Nucleus accumbens (tissue), 56 donors: ENCODE measurements at regions not wholly inside any gene's neighbourhood (a gene's known extent, or its start where the extent isn't known, plus 50 kb on each side); places are given as distances from the start of the nearest gene placed in this dataset.

ENCODE experiments used
- DNase-seq, 56 donors: peaks; one replicate each; lab custom pipeline; 2025; lab: John Stamatoyannopoulos, UW

GRCh38 chr10:3306050-3306449 is 133.5 kb upstream of the PITRM1 start:
- no peak for DNase-seq

- no peak for DNase-seq
These were observed 123.1 kb upstream of the PITRM1 start for GRCh38 chr10:3295582-3296151.

DNA sequence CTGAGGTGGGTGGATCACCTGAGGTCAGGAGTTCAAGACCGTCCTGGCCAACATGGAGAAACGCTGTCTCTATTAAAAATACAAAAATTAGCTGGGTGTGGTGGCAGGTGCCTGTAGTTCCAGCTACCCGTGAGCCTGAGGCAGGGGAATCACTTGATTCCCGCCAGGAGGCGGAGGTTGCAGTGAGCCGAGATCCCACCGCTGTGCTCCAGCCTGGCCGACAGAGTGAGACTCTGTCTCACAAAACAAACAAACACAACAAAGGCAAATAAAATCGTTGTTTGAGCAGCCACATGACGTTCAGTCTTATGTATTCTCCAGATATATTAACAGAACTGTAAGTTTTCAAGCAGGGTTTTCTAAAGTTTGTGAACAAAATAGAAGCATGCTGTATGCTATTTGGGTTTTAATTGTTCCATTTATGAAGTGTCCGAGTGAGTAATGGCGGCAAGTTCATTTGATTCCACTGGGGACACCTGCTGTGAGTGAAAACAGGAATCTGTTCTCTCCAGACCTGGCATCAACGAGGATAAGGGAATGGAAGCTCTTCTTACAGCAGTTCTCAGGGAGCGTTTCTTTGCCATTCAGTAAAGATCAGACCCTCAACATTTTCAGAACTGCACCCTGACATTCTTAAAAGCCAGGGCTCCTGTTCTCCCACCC is 122.5 kb upstream of the PITRM1 start:
- no peak for DNase-seq

DNA sequence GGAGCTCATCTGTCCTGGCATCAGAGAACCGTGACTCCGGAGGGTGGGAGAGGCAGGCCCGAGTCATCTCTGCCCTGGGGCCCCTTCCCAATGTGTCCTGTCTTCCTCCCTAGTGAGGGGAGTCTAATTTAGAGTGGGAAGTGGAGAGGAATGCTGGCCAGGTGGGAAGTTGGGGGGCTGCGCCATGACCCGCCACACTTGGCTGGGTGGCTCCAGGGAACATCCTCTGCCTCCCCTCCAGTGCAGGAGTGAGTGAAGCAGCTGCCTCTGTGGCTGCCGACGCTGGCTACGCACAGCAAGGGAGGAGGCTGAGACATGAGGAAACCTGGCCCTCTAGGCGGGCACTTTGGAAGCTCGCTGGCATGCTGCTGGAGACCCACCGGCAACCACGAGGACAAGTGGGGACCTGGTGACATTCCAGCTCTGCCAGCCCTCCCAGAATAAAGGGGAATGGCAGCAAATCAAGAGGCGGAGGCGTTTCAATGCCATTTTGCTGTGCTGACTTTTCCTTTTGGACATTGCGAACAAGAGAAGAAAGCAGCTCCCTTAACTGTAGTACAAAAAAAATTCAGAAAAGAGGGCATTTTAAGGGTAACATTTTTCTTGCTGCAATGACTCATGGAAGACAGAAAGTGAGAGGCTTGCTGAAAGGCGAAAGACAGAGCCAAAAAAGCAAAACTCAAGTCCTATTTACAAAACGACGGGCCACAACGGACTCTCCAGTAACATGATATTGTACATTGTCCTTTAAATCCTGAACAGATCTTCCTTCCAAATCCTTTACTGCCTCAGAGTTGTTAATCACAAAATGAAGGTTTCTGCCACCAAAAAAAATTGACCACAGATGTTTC is 121.2 kb upstream of the PITRM1 start:
- peak in 1 of 56 donors; percentile 9 for DNase-seq

GRCh38 chr10:3292636-3293035 is 120.1 kb upstream of the PITRM1 start:
- no peak for DNase-seq

DNA sequence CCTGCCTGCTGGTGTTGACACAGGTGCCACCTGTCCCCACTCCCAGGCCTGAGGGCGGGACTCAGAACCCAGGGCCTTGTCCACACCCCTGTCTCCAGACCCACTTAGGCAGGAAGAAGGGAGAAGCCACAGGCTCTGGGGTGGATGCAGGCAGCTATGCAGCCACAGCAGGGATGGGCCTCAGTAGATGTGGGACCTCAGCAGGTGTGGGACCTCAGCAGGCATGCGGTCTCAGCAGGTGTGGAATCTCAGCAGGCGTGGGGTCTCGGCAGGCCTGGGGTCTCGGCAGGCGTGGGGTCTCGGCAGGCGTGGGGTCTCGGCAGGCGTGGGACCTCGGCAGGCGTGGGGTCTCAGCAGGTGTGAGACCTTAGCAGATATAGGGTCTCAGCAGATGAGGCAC is 118.0 kb upstream of the PITRM1 start:
- no peak for DNase-seq

GRCh38 chr10:3287572-3288445 is 115.2 kb upstream of the PITRM1 start:
- DNase-seq = no peak

DNA sequence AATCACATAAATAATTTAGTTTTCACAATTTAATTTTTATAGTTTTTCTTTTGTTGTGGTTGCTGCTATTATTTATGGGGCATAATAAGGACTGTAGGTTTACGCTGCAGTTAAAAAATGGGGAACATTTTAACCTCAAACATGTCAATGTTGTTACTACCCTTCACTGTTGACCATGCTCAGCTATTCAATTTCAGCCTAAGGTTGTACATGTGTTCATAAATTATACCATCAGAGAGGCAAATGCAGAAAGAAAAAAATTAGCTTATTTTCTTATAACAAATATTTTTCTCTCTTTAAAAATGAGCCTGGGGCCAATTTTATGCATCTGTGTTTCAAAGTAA is 110.1 kb upstream of the PITRM1 start:
- no peak for DNase-seq

DNA sequence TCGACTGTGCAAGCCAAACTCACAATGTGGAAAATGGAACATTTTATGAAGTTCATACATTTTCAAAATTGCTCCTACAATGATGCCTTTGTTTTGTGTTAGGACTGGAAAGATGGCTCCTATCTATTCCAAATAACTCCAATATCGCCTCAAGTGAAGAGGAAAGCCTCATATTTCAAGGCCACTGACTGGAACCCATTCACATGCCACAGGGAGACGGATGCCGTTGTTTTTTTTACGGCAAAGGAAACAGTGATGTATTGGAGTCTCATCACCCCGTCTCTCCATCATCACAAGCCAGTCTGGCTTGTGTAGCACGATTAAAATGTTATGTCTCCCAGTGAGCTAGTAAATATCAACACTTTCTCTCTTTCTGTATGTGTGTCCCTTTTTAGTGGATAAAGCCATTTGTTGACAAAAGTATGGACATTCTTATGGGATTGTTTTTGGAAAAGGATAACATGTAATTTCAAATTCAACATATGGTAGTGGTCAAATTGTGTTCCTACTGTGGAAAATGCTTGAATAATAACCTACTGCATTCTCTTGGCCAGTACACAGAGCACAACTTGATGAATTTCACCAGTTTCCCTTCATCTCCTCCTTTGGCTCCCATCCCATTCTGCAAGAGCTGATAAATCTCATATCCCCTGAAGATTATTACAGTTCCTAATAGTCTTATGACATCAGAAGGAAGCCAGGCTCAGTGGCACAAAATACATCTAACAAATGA is 109.5 kb upstream of the PITRM1 start:
- no peak for DNase-seq

GRCh38 chr10:3278771-3279170 is 106.2 kb upstream of the PITRM1 start:
- no peak for DNase-seq

- no peak for DNase-seq
These were observed 105.0 kb upstream of the PITRM1 start for GRCh38 chr10:3277566-3277965.

DNA sequence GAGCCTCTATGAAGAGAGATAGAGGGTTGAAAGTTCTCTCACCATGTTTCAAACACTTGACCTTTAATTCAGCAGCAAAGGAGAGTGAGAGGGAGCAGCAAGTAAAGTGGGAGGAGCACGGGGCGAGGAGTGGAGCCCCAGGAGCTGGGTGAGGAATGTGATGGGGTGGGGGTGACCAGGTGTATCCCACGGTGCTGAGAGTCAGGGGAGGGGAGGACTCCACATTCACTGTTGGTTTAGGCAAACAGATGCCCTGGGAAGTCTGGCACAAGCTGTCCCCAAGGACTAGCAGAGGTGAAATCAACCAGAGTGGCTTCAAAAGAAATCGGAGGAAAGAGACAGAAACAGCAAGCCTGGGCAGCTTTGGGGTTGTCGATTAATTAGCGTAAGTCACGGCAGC is 101.8 kb upstream of the PITRM1 start:
- DNase-seq = no peak

DNA sequence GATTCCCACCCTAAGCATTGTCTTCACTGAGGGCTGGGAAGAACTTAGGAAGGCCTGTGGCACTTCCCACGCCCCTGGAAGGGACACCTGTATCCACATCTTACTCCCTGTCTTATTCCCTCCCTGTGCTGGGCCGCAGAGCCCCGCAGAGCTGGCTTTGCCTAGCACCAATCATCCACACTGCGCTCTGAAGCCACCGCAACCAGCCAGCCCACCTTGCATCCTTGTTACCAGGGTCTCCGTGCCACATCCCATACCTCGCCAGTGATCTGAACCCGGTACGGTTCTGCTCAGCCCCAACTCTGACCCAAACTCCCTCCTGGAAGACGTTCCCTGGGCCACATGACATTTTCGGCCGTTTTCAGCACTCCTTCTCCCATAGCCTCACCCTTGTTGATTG is 101.4 kb upstream of the PITRM1 start:
- DNase-seq = no peak

DNA sequence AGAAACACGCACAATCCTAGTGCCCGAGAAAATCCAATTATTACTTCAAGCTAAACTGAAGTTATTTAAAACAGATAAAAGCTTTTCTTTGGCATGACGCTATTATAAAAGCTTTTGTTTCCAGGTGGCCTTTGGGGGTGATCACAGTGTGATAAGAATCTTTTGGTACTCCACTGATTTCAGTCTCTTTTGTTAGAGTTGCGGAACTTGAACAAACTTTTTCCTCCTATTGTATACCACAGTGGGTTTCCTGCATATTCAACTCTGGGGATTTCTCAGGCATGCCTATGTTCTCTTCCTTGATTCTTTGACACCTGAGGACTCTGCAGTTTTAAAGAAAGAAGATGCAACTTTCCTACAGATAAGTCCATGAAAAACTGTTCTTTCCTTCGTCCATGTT is 99.7 kb upstream of the PITRM1 start:
- no peak for DNase-seq

DNA sequence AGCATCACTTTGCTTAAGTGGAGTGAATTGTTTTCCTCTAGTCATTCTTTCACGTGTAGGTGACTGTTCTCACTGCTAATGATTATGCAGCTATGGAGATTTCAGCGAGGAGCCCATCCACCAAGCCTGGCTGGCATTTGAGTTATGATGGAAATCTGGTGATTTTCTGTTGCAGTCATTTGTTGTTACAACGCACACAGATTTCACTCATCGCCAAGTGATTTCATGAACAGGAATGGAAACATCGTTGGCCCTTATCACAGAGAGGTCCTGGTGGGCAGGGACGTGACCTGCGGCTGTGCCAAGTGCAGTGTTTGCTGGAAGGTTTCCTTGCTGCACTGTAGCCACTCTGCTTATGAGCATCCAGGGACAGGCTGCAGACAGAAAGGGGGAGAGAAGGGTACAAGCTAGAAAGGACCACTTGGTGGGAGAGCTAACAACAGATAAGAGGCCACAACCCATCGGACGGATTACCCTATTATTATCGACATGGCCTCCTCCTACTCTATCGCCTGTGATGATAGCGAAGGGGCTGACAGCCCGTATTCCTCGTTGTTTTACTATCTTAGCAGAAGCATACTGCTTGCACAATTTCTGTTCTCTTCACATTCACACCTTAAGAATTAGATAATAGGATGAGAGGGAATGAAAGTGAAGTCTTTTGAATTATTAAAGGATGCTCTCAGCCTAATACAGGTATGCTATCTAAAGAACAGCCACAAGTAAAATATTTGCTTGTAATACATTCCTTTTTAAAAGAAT is 99.0 kb upstream of the PITRM1 start:
- DNase-seq = no peak

- DNase-seq = no peak
These were observed 98.2 kb upstream of the PITRM1 start for GRCh38 chr10:3270577-3271316.

- no peak for DNase-seq
These were observed 95.4 kb upstream of the PITRM1 start for GRCh38 chr10:3268025-3268424.

GRCh38 chr10:3265088-3265487 is 92.5 kb upstream of the PITRM1 start:
- DNase-seq = no peak
